ENCODE measurements at regions not wholly inside any gene's neighbourhood (a gene's known extent, or its start where the extent isn't known, plus 50 kb on each side); places are given as distances from the start of the nearest gene placed in this dataset.

DNA sequence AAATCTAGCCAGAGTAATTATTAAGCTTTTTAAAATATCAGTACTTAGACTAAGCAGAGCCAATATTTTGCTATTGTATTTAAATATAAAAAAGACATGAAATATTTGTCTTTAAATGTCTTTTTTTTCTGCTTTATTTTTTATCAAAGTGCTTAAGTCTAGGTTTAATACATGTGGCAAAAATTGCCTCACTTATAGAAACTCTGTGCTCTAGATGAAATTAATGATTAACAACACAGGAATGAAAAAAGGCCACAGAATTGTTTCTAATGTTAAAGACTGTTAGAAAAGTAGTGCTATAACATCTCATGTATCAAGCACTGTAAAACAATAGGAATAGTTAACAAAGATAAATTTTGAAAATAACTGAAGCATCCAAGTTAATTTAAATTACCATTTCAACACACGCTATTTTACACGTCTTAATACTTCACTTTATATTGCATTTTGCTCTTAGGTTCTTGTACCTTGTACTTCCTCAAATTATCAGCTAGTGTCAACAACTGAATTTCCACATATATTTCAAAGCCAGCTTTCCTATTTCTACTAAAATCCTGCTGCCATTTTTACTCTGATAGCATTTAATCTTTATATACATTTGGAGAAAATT lies 1515.1 kb downstream of the HACE1 start:
- no peak for TF ChIP-seq CTCF (IDR thresholded peaks at IDR 0.05; ENCODE audit: poor library complexity, severe bottlenecking)
- no peak for TF ChIP-seq REST (IDR thresholded peaks at IDR 0.05; ENCODE audit: borderline replicate concordance)
- TF ChIP-seq EZH2 (IDR thresholded peaks at IDR 0.05; ENCODE audit: borderline replicate concordance, insufficient read depth, low read length, poor library complexity, severe bottlenecking) = no peak
- TF ChIP-seq TAF1 (IDR thresholded peaks at IDR 0.05; ENCODE audit: low read depth) = no peak
- no peak for TF ChIP-seq RAD21 (conservative IDR thresholded peaks at IDR 0.05)
